ENCODE measurements at regions not wholly inside any gene's neighbourhood (a gene's known extent, or its start where the extent isn't known, plus 50 kb on each side); places are given as distances from the start of the nearest gene placed in this dataset.
A peak's percentile ranks its signal among the peaks of the same experiment; 100 is the strongest.

GRCh38 chr18:67597759-67598158, 81.2 kb upstream of the DSEL start:
- Histone ChIP-seq H2BK120ac (replicated peaks; ENCODE audit: low read depth, low read length) (no peak overlapping the region), H3K23me2 (ENCODE audit: low read depth, low read length) (no peaks in the 10 kb centered on the region), H3K23ac (ENCODE audit: insufficient read length) (no peak overlapping the region), H3K9ac (replicated peaks in 1 of 4; ENCODE audit: extremely low read depth in 1 of 4, low read depth in 3 of 4, low read length in 3 of 4) (no peak overlapping the region), H4K20me1 (replicated peaks in 1 of 2; ENCODE audit: control insufficient read depth in 1 of 2, insufficient read depth in 2 of 2, low read length in 2 of 2) (no peaks in the 10 kb centered on the region), H4K91ac (replicated peaks; ENCODE audit: insufficient read length, low read length) (peak overlapping the region; percentile 35), H4K8ac (ENCODE audit: extremely low read depth, insufficient read depth, low read length) (no peak overlapping the region), H2AFZ (ENCODE audit: low read length) (no peak overlapping the region), H3K18ac (ENCODE audit: extremely low read depth, low read length) (no peak overlapping the region), H3K14ac (ENCODE audit: insufficient read length) (no peak overlapping the region), H3K4me3 (ENCODE audit: extremely low read depth in 1 of 4, insufficient read depth in 2 of 4, low read depth in 3 of 4, low read length in 4 of 4) (no peak overlapping the region), H3K79me1 (ENCODE audit: low read depth, low read length) (no peaks in the 10 kb centered on the region), H3K56ac (replicated peaks; ENCODE audit: insufficient read length, low read depth, low read length) (no peak overlapping the region), H2BK15ac (ENCODE audit: low read length) (no peak overlapping the region), H2BK20ac (ENCODE audit: low read length) (no peak overlapping the region), H3K4ac (replicated peaks; ENCODE audit: insufficient read length, low read depth, low read length) (no peak overlapping the region), H3K27ac (ENCODE audit: low read depth, low read length) (no peak overlapping the region), H2BK5ac (ENCODE audit: low read depth, low read length) (no peak overlapping the region), H2BK12ac (ENCODE audit: low read depth, low read length) (no peak overlapping the region), H3K79me2 (ENCODE audit: control insufficient read depth in 1 of 2, insufficient read depth in 2 of 2, low read length in 2 of 2) (no peaks in the 10 kb centered on the region), H3K36me3 (ENCODE audit: control insufficient read depth in 2 of 4, insufficient read depth in 4 of 4, low read length in 3 of 4) (peaks cover 0 to 3% (median 0%) of the 10 kb centered on the region in 4 experiments; a peak in 2 of 8 replicates), H3K4me2 (ENCODE audit: insufficient read depth in 1 of 2, low read depth in 2 of 2, low read length in 2 of 2) (no peak overlapping the region), H3K9me3 (ENCODE audit: insufficient read depth in 2 of 2, low read depth in 1 of 2, low read length in 1 of 2) (peaks cover 8% of the 10 kb centered on the region in 2 experiments; a peak in 3 of 4 replicates), H3K27me3 (replicated peaks in 1 of 4; ENCODE audit: control insufficient read depth in 3 of 4, extremely low read depth in 1 of 4, insufficient read depth in 3 of 4, low read length in 3 of 4) (no peaks in the 10 kb centered on the region), H4K5ac (ENCODE audit: insufficient read length, low read depth, low read length) (no peak overlapping the region), H3K4me1 (replicated peaks in 1 of 4; ENCODE audit: control insufficient read depth in 3 of 4, insufficient read depth in 4 of 4, low read length in 3 of 4) (no peaks in the 10 kb centered on the region; a peak in 1 of 7 replicates), H2AK5ac (ENCODE audit: low read depth, low read length) (peak overlapping the region; percentile 33; the same call in 1 of the 2 replicates)
- DNase-seq (ENCODE audit: low read depth in 1 of 2, low spot score in 2 of 2) (no peak), FAIRE-seq (no peak)
- ChIA-PET POLR2A (ENCODE audit: partially characterized antibody) (no interaction called here), CTCF (ENCODE audit: partially characterized antibody) (no interaction called here)
- 94% methylated on average over 2 of the region's 2 CpGs; no CpG with 5 or more reads in 1 of the 2 experiments for WGBS, 2 experiments (ENCODE audit: extremely low coverage in 1 of 2, insufficient coverage in 1 of 2, insufficient read length in 1 of 2, insufficient replicate concordance in 2 of 2, low coverage in 1 of 2, low lambda C conversion rate in 2 of 2, missing lambda C conversion rate in 1 of 2)
- TF ChIP-seq SIN3A (conservative IDR thresholded peaks at IDR 0.05 in 1 of 2, IDR thresholded peaks at IDR 0.05 in 1 of 2; ENCODE audit: low read depth in 1 of 2, low read length in 2 of 2) (no peak), SP1 (IDR thresholded peaks at IDR 0.05; ENCODE audit: low read depth, low read length) (no peak), CBX5 (IDR thresholded peaks at IDR 0.05; ENCODE audit: low read depth, low read length) (no peak), GABPA (IDR thresholded peaks at IDR 0.05; ENCODE audit: borderline replicate concordance, insufficient read depth, low read length) (no peak), KDM5A (IDR thresholded peaks at IDR 0.05; ENCODE audit: low read length) (no peak), RBBP5 (IDR thresholded peaks at IDR 0.05; ENCODE audit: borderline replicate concordance, low read depth, low read length) (no peak), MAX (IDR thresholded peaks at IDR 0.05) (no peak), BACH1 (IDR thresholded peaks at IDR 0.05; ENCODE audit: low read length) (no peak), GTF2F1 (IDR thresholded peaks at IDR 0.05; ENCODE audit: borderline replicate concordance, low read depth, low read length) (no peak), SIRT6 (IDR thresholded peaks at IDR 0.05; ENCODE audit: low read length) (no peak), JUND (IDR thresholded peaks at IDR 0.05; ENCODE audit: low read length) (no peak), HDAC2 (IDR thresholded peaks at IDR 0.05; ENCODE audit: borderline replicate concordance in 1 of 2, low read depth in 2 of 2, low read length in 2 of 2) (no peak)
